ENCODE measurements at regions not wholly inside any gene's neighbourhood (a gene's known extent, or its start where the extent isn't known, plus 50 kb on each side); places are given as distances from the start of the nearest gene placed in this dataset.

DNA sequence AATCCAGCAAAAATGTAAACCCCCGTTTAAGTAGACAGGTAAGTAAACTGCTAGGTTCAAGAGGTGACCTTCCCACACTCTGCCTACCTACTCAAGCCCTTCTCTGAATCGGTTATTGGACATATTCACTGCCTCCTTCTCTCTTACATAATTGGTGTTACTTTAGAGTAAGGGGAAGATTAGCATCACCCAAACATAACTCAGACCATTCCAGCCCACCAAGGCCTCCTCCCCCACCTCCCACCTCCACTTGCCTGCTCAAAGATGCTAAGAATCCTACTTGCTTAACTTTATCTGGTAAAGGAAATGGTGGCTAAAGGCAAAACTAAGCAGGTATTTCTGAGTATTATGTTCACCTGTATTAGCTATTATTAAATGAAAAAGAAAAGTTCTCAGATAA is 55.0 kb upstream of the DTNA start:
- TF ChIP-seq, protein P1, sequence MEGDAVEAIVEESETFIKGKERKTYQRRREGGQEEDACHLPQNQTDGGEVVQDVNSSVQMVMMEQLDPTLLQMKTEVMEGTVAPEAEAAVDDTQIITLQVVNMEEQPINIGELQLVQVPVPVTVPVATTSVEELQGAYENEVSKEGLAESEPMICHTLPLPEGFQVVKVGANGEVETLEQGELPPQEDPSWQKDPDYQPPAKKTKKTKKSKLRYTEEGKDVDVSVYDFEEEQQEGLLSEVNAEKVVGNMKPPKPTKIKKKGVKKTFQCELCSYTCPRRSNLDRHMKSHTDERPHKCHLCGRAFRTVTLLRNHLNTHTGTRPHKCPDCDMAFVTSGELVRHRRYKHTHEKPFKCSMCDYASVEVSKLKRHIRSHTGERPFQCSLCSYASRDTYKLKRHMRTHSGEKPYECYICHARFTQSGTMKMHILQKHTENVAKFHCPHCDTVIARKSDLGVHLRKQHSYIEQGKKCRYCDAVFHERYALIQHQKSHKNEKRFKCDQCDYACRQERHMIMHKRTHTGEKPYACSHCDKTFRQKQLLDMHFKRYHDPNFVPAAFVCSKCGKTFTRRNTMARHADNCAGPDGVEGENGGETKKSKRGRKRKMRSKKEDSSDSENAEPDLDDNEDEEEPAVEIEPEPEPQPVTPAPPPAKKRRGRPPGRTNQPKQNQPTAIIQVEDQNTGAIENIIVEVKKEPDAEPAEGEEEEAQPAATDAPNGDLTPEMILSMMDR (conservative IDR thresholded peaks at IDR 0.05; ENCODE audit: low read length) = no peak
- TF ChIP-seq EZH2phosphoT487 (IDR thresholded peaks at IDR 0.05; ENCODE audit: borderline replicate concordance, low read depth, low read length) = no peak
